DOHH2 (cell line): ENCODE measurements at regions not wholly inside any gene's neighbourhood (a gene's known extent, or its start where the extent isn't known, plus 50 kb on each side); places are given as distances from the start of the nearest gene placed in this dataset.

Experiments used
- CTCF ChIP-seq: fragments of 200-600 bp; sonication (generic); IDR thresholded peaks from one replicate; pipeline ENCODE4 v1.5.1; 2014; ENCODE audit warnings: antibody characterized with exemption, mild to moderate bottlenecking, low read depth, low read length; ENCODE audit not compliant: poor library complexity, severe bottlenecking
- EZH2phosphoT487 ChIP-seq: fragments of 200-600 bp; sonication (generic); IDR thresholded peaks from 2 replicates; pipeline ENCODE4 v1.6.1; 2017; ENCODE audit warnings: borderline replicate concordance, mild to moderate bottlenecking, antibody characterized with exemption, low read length, moderate library complexity, mixed read lengths

- TF ChIP-seq CTCF: no peak
- TF ChIP-seq EZH2phosphoT487: no peak
These were observed 406.1 kb upstream of the ONECUT1 start for GRCh38 chr15:53196242-53196641.
